PC-3 (cell line): ENCODE measurements at regions not wholly inside any gene's neighbourhood (a gene's known extent, or its start where the extent isn't known, plus 50 kb on each side); places are given as distances from the start of the nearest gene placed in this dataset.
A peak's percentile ranks its signal among the peaks of the same experiment; 100 is the strongest.

Experiments used
- ATAC-seq: fragments of 200-7000 bp; cut with Tn5 transposase; 2 replicates; pipeline ENCODE4 v1.9.1; 2020; ENCODE audit warnings: mild to moderate bottlenecking, moderate library complexity
- BruUV-seq: library from RNA; stranded (reverse); fragments of 400-500 nt; replicated peaks from 2 replicates; lab custom pipeline; 2021; lab: Mats Ljungman, UMichigan
- CTCF ChIA-PET: fragments of 300-600 bp; sonication (Branson Sonifier 250); formaldehyde crosslinking; loops from one replicate; lab custom pipeline; 2022; ENCODE audit warnings: antibody characterized with exemption; lab: Charles Lee
- POLR2A ChIA-PET: fragments of 300-600 bp; sonication (Branson Sonifier 250); formaldehyde crosslinking; loops from one replicate; lab custom pipeline; 2022; ENCODE audit warnings: antibody characterized with exemption; ENCODE audit not compliant: unreplicated experiment; lab: Charles Lee
- DNase-seq: peaks from one replicate; pipeline ENCODE4 v3.0.0-alpha.2; 2015
- H2AFZ ChIP-seq: fragments of 300-600 bp; sonication (generic); 2 replicates; pipeline ENCODE4 v1.6.0; 2016; ENCODE audit warnings: antibody characterized with exemption, low read length
- H3F3A ChIP-seq: fragments of 300-600 bp; sonication (generic); one replicate; pipeline ENCODE4 v1.6.0; 2017; ENCODE audit warnings: antibody characterized with exemption, low read length, control low read depth, mild to moderate bottlenecking; ENCODE audit not compliant: unreplicated experiment
- H3K27ac ChIP-seq: fragments of 300-600 bp; sonication (generic); 2 replicates; pipeline ENCODE4 v1.5.1; 2016; ENCODE audit warnings: mild to moderate bottlenecking, low read length
- H3K27me3 ChIP-seq: fragments of 300-600 bp; sonication (generic); 2 replicates; pipeline ENCODE4 v1.6.1; 2016; ENCODE audit warnings: low read length, mixed read lengths
- H3K36me3 ChIP-seq: fragments of 300-600 bp; sonication (generic); 2 replicates; pipeline ENCODE4 v1.6.1; 2016; ENCODE audit warnings: low read depth, mixed run types, low read length, mixed read lengths
- H3K4me1 ChIP-seq: fragments of 300-600 bp; sonication (generic); 2 replicates; pipeline ENCODE4 v1.5.1; 2016; ENCODE audit warnings: low read length; ENCODE audit not compliant: insufficient read depth
- H3K4me2 ChIP-seq: fragments of 300-600 bp; sonication (generic); 2 replicates; pipeline ENCODE4 v1.6.0; 2016; ENCODE audit warnings: low read length
- H3K4me3 ChIP-seq: fragments of 300-600 bp; sonication (generic); 2 replicates; pipeline ENCODE4 v1.5.1; 2016; ENCODE audit warnings: mild to moderate bottlenecking, low read length, mixed read lengths
- H3K79me2 ChIP-seq: fragments of 300-600 bp; sonication (generic); 2 replicates; pipeline ENCODE4 v1.6.1; 2017; ENCODE audit warnings: low read length, mixed read lengths
- H3K9ac ChIP-seq: fragments of 300-600 bp; sonication (generic); 2 replicates; pipeline ENCODE4 v1.6.0; 2016; ENCODE audit warnings: mild to moderate bottlenecking, low read length
- H3K9me2 ChIP-seq: fragments of 300-600 bp; sonication (generic); replicated peaks from 2 replicates; pipeline ENCODE4 v1.6.1; 2016; ENCODE audit warnings: mixed run types, low read length, mixed read lengths
- H3K9me3 ChIP-seq: fragments of 300-600 bp; sonication (generic); 2 replicates; pipeline ENCODE4 v1.6.1; 2016; ENCODE audit warnings: low read length, mixed read lengths
- H4K20me1 ChIP-seq: fragments of 300-600 bp; sonication (generic); 2 replicates; pipeline ENCODE4 v1.6.1; 2016; ENCODE audit warnings: low read length, mixed read lengths
- CTCF ChIP-seq: fragments of 300-600 bp; sonication (generic); conservative IDR thresholded peaks from 2 replicates; pipeline ENCODE4 v1.5.1; 2017; ENCODE audit warnings: antibody characterized with exemption, low read depth, mild to moderate bottlenecking, low read length
- EZH2 ChIP-seq: fragments of 300-600 bp; sonication (generic); IDR thresholded peaks from one replicate; pipeline ENCODE4 v1.6.1; 2017; ENCODE audit warnings: antibody characterized with exemption, mild to moderate bottlenecking, low read length; ENCODE audit not compliant: unreplicated experiment
- EZH2phosphoT487 ChIP-seq: fragments of 300-600 bp; sonication (generic); IDR thresholded peaks from 2 replicates; pipeline ENCODE4 v1.6.1; 2018; ENCODE audit warnings: mild to moderate bottlenecking, antibody characterized with exemption, low read length, borderline replicate concordance
- intact Hi-C: fragments of 100-400 bp; cut with micrococcal nuclease; formaldehyde crosslinking; loops from 2 replicates; pipeline ENCODE4 v1.9.0; 2023

- no peak for ATAC-seq
- intact Hi-C loops, result no loop called here
- BruUV-seq, result no TSS peak
Measured at GRCh38 chr21:22393324-22393723, 1395.1 kb downstream of the NCAM2 start.

DNA sequence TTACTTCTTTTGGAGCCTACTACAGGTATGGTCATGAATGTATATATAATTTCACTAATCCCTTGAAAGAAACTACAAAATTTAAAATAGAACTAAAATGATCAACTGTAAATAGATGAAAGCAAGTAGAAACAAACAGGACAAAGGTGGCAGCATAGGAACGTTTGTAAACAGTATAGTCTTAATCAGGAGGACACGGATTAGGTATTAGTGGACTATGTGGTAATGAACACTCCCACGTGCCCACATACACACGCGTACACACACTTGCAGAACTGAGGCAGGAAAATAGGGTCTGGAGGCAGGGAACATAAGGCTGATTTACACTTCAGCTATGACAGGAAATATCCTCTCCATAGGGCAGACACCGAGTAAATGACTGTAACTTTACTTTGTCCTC lies 1397.8 kb downstream of the NCAM2 start:
- Histone ChIP-seq H3K27me3 (no peaks in the 10 kb centered on the region), H3F3A (no peaks in the 10 kb centered on the region), H3K79me2 (no peaks in the 10 kb centered on the region), H3K27ac (no peak overlapping the region), H3K4me3 (no peak overlapping the region), H3K9me3 (no peaks in the 10 kb centered on the region), H4K20me1 (no peaks in the 10 kb centered on the region), H3K9ac (no peak overlapping the region), H3K4me1 (no peaks in the 10 kb centered on the region), H3K9me2 (0 out of 2 replicates have a peak, but pooled peaks cover 3% of the 10 kb centered on the region), H3K36me3 (no peaks in the 10 kb centered on the region), H2AFZ (peak overlapping the region; percentile 21), H3K4me2 (0 out of 2 replicates have a peak overlapping the region, but pooled peaks have one; percentile 20)
- intact Hi-C loops, result no loop called here
- ChIA-PET CTCF (no interaction called here), POLR2A (no interaction called here)
- DNase-seq (no peak), ATAC-seq (no peak)
- TF ChIP-seq EZH2, result no peak
- TF ChIP-seq CTCF, result no peak
- no peak for TF ChIP-seq EZH2phosphoT487
- BruUV-seq, result no TSS peak

More at GRCh38 chr21:22393324-22393723, 1395.1 kb downstream of the NCAM2 start:
- Histone ChIP-seq H3F3A (no peaks in the 10 kb centered on the region), H4K20me1 (no peaks in the 10 kb centered on the region), H3K4me2 (no peak overlapping the region), H2AFZ (no peak overlapping the region), H3K4me3 (no peak overlapping the region), H3K27me3 (no peaks in the 10 kb centered on the region), H3K27ac (no peak overlapping the region), H3K79me2 (no peaks in the 10 kb centered on the region), H3K9me3 (no peaks in the 10 kb centered on the region), H3K4me1 (no peaks in the 10 kb centered on the region), H3K9me2 (0 out of 2 replicates have a peak, but pooled peaks cover 3% of the 10 kb centered on the region), H3K36me3 (no peaks in the 10 kb centered on the region), H3K9ac (no peak overlapping the region)
- ChIA-PET CTCF (no interaction called here), POLR2A (no interaction called here)
- DNase-seq, result no peak
- TF ChIP-seq EZH2phosphoT487, result no peak
- no peak for TF ChIP-seq CTCF
- no peak for TF ChIP-seq EZH2

DNA sequence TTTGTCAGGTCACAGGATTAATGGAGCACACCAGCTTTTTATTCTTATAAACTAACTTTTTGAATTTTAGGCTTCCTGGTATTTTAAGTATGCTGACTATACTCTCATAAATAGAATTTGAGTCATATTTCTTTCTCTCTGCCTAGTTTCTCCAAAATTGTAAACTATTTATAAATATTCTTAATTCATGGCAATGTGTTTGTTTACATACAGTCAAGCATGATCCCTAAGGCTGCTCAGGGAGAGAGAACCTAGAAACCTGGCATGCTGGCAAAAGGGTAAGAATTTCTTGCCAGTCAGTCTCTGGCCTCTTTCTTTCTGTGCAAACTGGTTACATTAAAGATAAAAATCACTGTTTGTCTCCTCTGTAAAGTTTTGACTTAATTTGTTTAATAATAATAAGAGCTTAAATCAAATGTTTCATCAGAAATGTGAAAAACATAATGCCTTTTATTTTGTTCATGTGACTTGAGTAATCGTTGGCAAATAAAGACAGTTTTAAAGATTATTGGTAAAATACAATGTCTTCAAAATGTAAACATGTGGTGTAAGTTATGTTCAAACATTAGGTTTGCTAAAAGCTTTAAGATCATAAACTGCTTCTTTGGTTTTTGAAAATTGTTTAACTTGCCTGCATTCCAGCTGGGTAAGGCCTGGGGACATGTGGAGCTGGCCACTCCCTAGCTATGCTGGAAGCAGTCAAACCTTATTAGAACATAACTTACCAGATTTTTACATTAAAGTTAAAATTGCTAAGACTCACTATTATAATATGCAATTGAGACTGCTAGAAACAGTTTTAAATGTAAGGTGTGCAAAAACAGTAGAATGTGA lies 1401.7 kb downstream of the NCAM2 start:
- TF ChIP-seq EZH2phosphoT487, result no peak
- TF ChIP-seq CTCF, result no peak
- no peak for TF ChIP-seq EZH2
- no peaks in the 10 kb centered on the region for H3K9me2 ChIP-seq
- ATAC-seq (peak; percentile 90), DNase-seq (peak; percentile 26)
- intact Hi-C loops, result no loop called here
- H3K27ac ChIP-seq, result no peak overlapping the region
- H3K36me3 ChIP-seq, result no peaks in the 10 kb centered on the region
- no peaks in the 10 kb centered on the region for H4K20me1 ChIP-seq
- ChIA-PET POLR2A (interaction anchor here (0.6 kb wide), 1 partner anchor 62 kb away, joined by 3 read pairs; no protein-coding TSS in a partner anchor), CTCF (interaction anchor here (0.5 kb wide), 1 partner anchor 14 kb away, joined by 3 read pairs; no protein-coding TSS in a partner anchor)
- H3K4me3 ChIP-seq, result no peak overlapping the region
- no peak overlapping the region for H3K9ac ChIP-seq
- no peaks in the 10 kb centered on the region for H3K27me3 ChIP-seq
- H2AFZ ChIP-seq, result no peak overlapping the region
- BruUV-seq, result no TSS peak
- no peaks in the 10 kb centered on the region for H3F3A ChIP-seq
- H3K4me1 ChIP-seq, result no peaks in the 10 kb centered on the region
- 0 out of 2 replicates have a peak, but pooled peaks cover 3% of the 10 kb centered on the region for H3K9me3 ChIP-seq
- no peak overlapping the region for H3K4me2 ChIP-seq
- no peaks in the 10 kb centered on the region for H3K79me2 ChIP-seq
